Liver (tissue), 8 donors: ENCODE measurements at regions not wholly inside any gene's neighbourhood (a gene's known extent, or its start where the extent isn't known, plus 50 kb on each side); places are given as distances from the start of the nearest gene placed in this dataset.

ENCODE experiments used
- DNase-seq: peaks from one replicate; pipeline ENCODE4 v3.0.0-alpha.2; 2017; ENCODE audit warnings: low spot score
- H3K27ac ChIP-seq, 2 donors: one replicate each; pipeline ENCODE4 v1.7.0; 2013; ENCODE audit warnings: inconsistent platforms in 2 of 2, low read length in 2 of 2, control low read depth in 1 of 2, low read depth in 1 of 2, mild to moderate bottlenecking in 1 of 2
- H3K27me3 ChIP-seq, 4 donors: one replicate each; pipeline versions ENCODE4 v1.6.1 to v1.7.0; 2013; ENCODE audit warnings: low read length in 3 of 4, inconsistent platforms in 1 of 4, mild to moderate bottlenecking in 1 of 4, moderate library complexity in 1 of 4; ENCODE audit not compliant: control insufficient read depth in 4 of 4, insufficient read depth in 4 of 4
- H3K36me3 ChIP-seq, 4 donors: one replicate each; pipeline versions ENCODE4 v1.6.1 to v1.7.0; 2013; ENCODE audit warnings: low read length in 3 of 4, mild to moderate bottlenecking in 3 of 4, low read depth in 1 of 4, moderate library complexity in 1 of 4; ENCODE audit not compliant: control insufficient read depth in 4 of 4, insufficient read depth in 3 of 4
- H3K4me1 ChIP-seq, 4 donors: one replicate each; pipeline versions ENCODE4 v1.6.1 to v1.7.0; 2013; ENCODE audit warnings: low read length in 3 of 4, mild to moderate bottlenecking in 3 of 4, moderate library complexity in 1 of 4; ENCODE audit not compliant: control insufficient read depth in 4 of 4, insufficient read depth in 4 of 4
- H3K4me3 ChIP-seq, 3 donors: one replicate each; pipeline versions ENCODE4 v1.6.1 to v1.7.0; 2013; ENCODE audit warnings: low read length in 3 of 3, control low read depth in 1 of 3, low read depth in 1 of 3, mild to moderate bottlenecking in 1 of 3
- H3K9ac ChIP-seq, 2 donors: one replicate each; pipeline ENCODE4 v1.7.0; 2013; ENCODE audit warnings: low read length in 2 of 2, mild to moderate bottlenecking in 2 of 2, moderate library complexity in 2 of 2, control low read depth in 1 of 2, low read depth in 1 of 2
- H3K9me3 ChIP-seq, 4 donors: one replicate each; pipeline versions ENCODE4 v1.6.1 to v1.7.0; 2013; ENCODE audit warnings: low read length in 3 of 4; ENCODE audit not compliant: control insufficient read depth in 4 of 4
- ATF3 ChIP-seq: IDR thresholded peaks from 2 replicates; pipeline ENCODE4 v1.6.1; 2016; ENCODE audit warnings: antibody characterized with exemption
- CTCF ChIP-seq: fragments of 150-350 bp; IDR thresholded peaks from 2 replicates; pipeline ENCODE4 v1.5.1; 2017; ENCODE audit warnings: improper control_type of control experiment, low read depth, low read length; ENCODE audit not compliant: missing input control
- EGR1 ChIP-seq, 2 donors: IDR thresholded peaks; 2 replicates each; pipeline ENCODE4 v1.6.1; 2016 to 2018; ENCODE audit warnings: antibody characterized with exemption in 2 of 2, low read depth in 2 of 2
- FOXA1 ChIP-seq: IDR thresholded peaks from 2 replicates; pipeline ENCODE4 v1.6.1; 2016; ENCODE audit warnings: antibody characterized with exemption
- FOXA2 ChIP-seq: IDR thresholded peaks from 2 replicates; pipeline ENCODE4 v1.6.1; 2016; ENCODE audit warnings: antibody characterized with exemption
- GABPA ChIP-seq, 2 donors: IDR thresholded peaks in 1 of 2; conservative IDR thresholded peaks in 1 of 2; 2 replicates each; pipeline ENCODE4 v1.6.1; 2016; ENCODE audit warnings: antibody characterized with exemption in 2 of 2, mild to moderate bottlenecking in 1 of 2, moderate library complexity in 1 of 2
- HNF4A ChIP-seq, 2 donors: conservative IDR thresholded peaks; 2 replicates each; pipeline ENCODE4 v1.6.1; 2016; ENCODE audit warnings: antibody characterized with exemption in 2 of 2, mild to moderate bottlenecking in 2 of 2
- HNF4G ChIP-seq: IDR thresholded peaks from 2 replicates; pipeline ENCODE4 v1.6.1; 2016; ENCODE audit warnings: antibody characterized with exemption
- JUND ChIP-seq, 2 donors: IDR thresholded peaks; 2 replicates each; pipeline ENCODE4 v1.6.1; 2016; ENCODE audit warnings: antibody characterized with exemption in 2 of 2
- MAX ChIP-seq: IDR thresholded peaks from 2 replicates; pipeline ENCODE4 v1.6.1; 2016; ENCODE audit warnings: antibody characterized with exemption
- NR2F2 ChIP-seq: IDR thresholded peaks from 2 replicates; pipeline ENCODE4 v1.6.1; 2016; ENCODE audit warnings: antibody characterized with exemption
- RAD21 ChIP-seq, 2 donors: IDR thresholded peaks; 2 replicates each; pipeline ENCODE4 v1.6.1; 2016; ENCODE audit warnings: antibody characterized with exemption in 2 of 2, mild to moderate bottlenecking in 2 of 2
- REST ChIP-seq: IDR thresholded peaks from 2 replicates; pipeline ENCODE4 v1.6.1; 2016; ENCODE audit warnings: antibody characterized with exemption, mild to moderate bottlenecking
- RXRA ChIP-seq, 2 donors: IDR thresholded peaks; 2 replicates each; pipeline ENCODE4 v1.6.1; 2017 to 2018; ENCODE audit warnings: antibody characterized with exemption in 2 of 2, mild to moderate bottlenecking in 1 of 2
- SP1 ChIP-seq: IDR thresholded peaks from 2 replicates; pipeline ENCODE4 v1.6.1; 2018; ENCODE audit warnings: antibody characterized with exemption, mild to moderate bottlenecking
- TAF1 ChIP-seq: conservative IDR thresholded peaks from 2 replicates; pipeline ENCODE4 v1.6.1; 2016; ENCODE audit warnings: antibody characterized with exemption, mild to moderate bottlenecking
- YY1 ChIP-seq: IDR thresholded peaks from 2 replicates; pipeline ENCODE4 v1.6.1; 2016; ENCODE audit warnings: antibody characterized with exemption, mild to moderate bottlenecking
- ZBTB33 ChIP-seq: IDR thresholded peaks from 2 replicates; pipeline ENCODE4 v1.6.1; 2016; ENCODE audit warnings: antibody characterized with exemption
- WGBS: extraction: QIAGEN DNeasy Blood & Tissue Kit; methylation state at CpG from one replicate; pipeline ENCODE4 v1.1.7; 2013; 5-methylcytosine and 5-hydroxymethylcytosine counted together
- donor health status: healthy.
- donor health status: healthy.
- donor health status: healthy.
- donor health status: healthy.
- donor health status: healthy.

- Histone ChIP-seq H3K36me3 (no peaks in the 10 kb centered on the region), H3K27me3 (no peaks in the 10 kb centered on the region), H3K4me3 (no peak overlapping the region), H3K9ac (no peak overlapping the region), H3K9me3 (no peaks in the 10 kb centered on the region), H3K27ac (no peak overlapping the region), H3K4me1 (no peaks in the 10 kb centered on the region)
- TF ChIP-seq YY1 (no peak), GABPA (IDR thresholded peaks at IDR 0.05 in 1 of 2, conservative IDR thresholded peaks at IDR 0.05 in 1 of 2) (no peak), NR2F2 (no peak), RAD21 (IDR thresholded peaks at IDR 0.05) (no peak), SP1 (no peak), CTCF (no peak), HNF4A (conservative IDR thresholded peaks at IDR 0.05) (no peak), FOXA2 (no peak), JUND (IDR thresholded peaks at IDR 0.05) (no peak), MAX (no peak), FOXA1 (no peak), RXRA (IDR thresholded peaks at IDR 0.05) (no peak), TAF1 (no peak), ATF3 (no peak)
- DNase-seq = no peak
- WGBS = 5% methylated on average over 1 of the region's 1 CpG
Measured at GRCh38 chr1:233791372-233791703, 113.1 kb upstream of the SLC35F3 start.

- H3K4me3 ChIP-seq = no peak overlapping the region
- no peak overlapping the region for H3K9ac ChIP-seq
- no peaks in the 10 kb centered on the region for H3K27me3 ChIP-seq
- 88% methylated on average over 6 of the region's 6 CpGs for WGBS
- H3K4me1 ChIP-seq = no peaks in the 10 kb centered on the region
- TF ChIP-seq HNF4A (conservative IDR thresholded peaks at IDR 0.05) (no peak), MAX (no peak), ATF3 (no peak), EGR1 (IDR thresholded peaks at IDR 0.05; ENCODE audit: low read depth in 2 of 2) (no peak), ZBTB33 (no peak), HNF4G (no peak), FOXA1 (no peak), CTCF (no peak), FOXA2 (no peak), NR2F2 (no peak), RAD21 (IDR thresholded peaks at IDR 0.05) (no peak), RXRA (IDR thresholded peaks at IDR 0.05) (no peak), SP1 (no peak), REST (no peak), GABPA (IDR thresholded peaks at IDR 0.05 in 1 of 2, conservative IDR thresholded peaks at IDR 0.05 in 1 of 2) (no peak), YY1 (no peak), TAF1 (no peak), JUND (IDR thresholded peaks at IDR 0.05) (no peak)
- H3K36me3 ChIP-seq = no peaks in the 10 kb centered on the region
- H3K27ac ChIP-seq = no peak overlapping the region
- DNase-seq = no peak
- H3K9me3 ChIP-seq = no peaks in the 10 kb centered on the region
Measured at GRCh38 chr1:233791721-233792120, 112.8 kb upstream of the SLC35F3 start.
